K562 (cell line): ENCODE measurements at regions not wholly inside any gene's neighbourhood (a gene's known extent, or its start where the extent isn't known, plus 50 kb on each side); places are given as distances from the start of the nearest gene placed in this dataset.

Source experiments
- ATAC-seq: fragments of 200-7000 bp; cut with Tn5 transposase; 3 replicates; pipeline ENCODE4 v1.9.1; 2020; ENCODE audit warnings: moderate library complexity
- BruUV-seq: library from RNA; stranded (reverse); fragments of 400-500 nt; replicated peaks from 2 replicates; lab custom pipeline; 2021; lab: Mats Ljungman, UMichigan
- CTCF ChIA-PET: fragments of 300-600 bp; formaldehyde crosslinking; extraction: SDS; loops from one replicate; lab custom pipeline; 2021; ENCODE audit warnings: low intra/inter-chr PET ratio; lab: Yijun Ruan, JAX
- POLR2A ChIA-PET: fragments of 300-600, 350-650 bp; sonication (Branson Sonifier 250); formaldehyde crosslinking; extraction: SDS; loops from one replicate; lab custom pipeline; 2021; ENCODE audit warnings: antibody characterized with exemption, inconsistent platforms; lab: Yijun Ruan, JAX
- DNase-seq, 4 experiments: peaks; one replicate each; pipeline versions ENCODE4 v3.0.0 to v3.0.0-alpha.2; 2011 to 2018; ENCODE audit warnings: low spot score in 3 of 4, mixed read lengths in 3 of 4; ENCODE audit errors: extremely low read depth in 1 of 4
- FAIRE-seq: peaks from 2 replicates; lab custom pipeline; 2011; peaks lifted over from hg19 to GRCh38; lab: Jason Lieb, UNC
- H2AFZ ChIP-seq: 2 replicates; pipeline ENCODE4 v1.6.0; 2011; ENCODE audit warnings: low read depth, low read length, control low read depth, inconsistent platforms
- H3K27ac ChIP-seq: fragments of 200-600 bp; 3 replicates; pipeline ENCODE4 v1.8.0; 2011; ENCODE audit warnings: low read depth, mild to moderate bottlenecking, control low read depth, inconsistent platforms, low read length, moderate library complexity, mixed read lengths; ENCODE audit errors: extremely low read depth
- H3K27me3 ChIP-seq, 2 experiments: fragments of 300-600 bp in 1 of 2; 2 replicates in 1 of 2; 3 replicates in 1 of 2; pipeline versions ENCODE4 v1.6.0 to v1.8.0; 2011; ENCODE audit warnings: inconsistent platforms in 2 of 2, low read length in 2 of 2, mild to moderate bottlenecking in 1 of 2, mixed read lengths in 1 of 2, moderate library complexity in 1 of 2; ENCODE audit not compliant: control insufficient read depth in 2 of 2, insufficient read depth in 2 of 2
- H3K36me3 ChIP-seq: fragments of 300-600 bp; 3 replicates; pipeline ENCODE4 v1.8.0; 2011; ENCODE audit warnings: mild to moderate bottlenecking, low read length, inconsistent platforms; ENCODE audit not compliant: control insufficient read depth, insufficient read depth
- H3K4me1 ChIP-seq, 2 experiments: fragments of 200-600 bp in 1 of 2; replicated peaks in 1 of 2; 2 replicates in 1 of 2; 3 replicates in 1 of 2; pipeline versions ENCODE4 v1.5.1 to v1.8.0; 2011; ENCODE audit warnings: inconsistent platforms in 2 of 2, low read length in 2 of 2, mild to moderate bottlenecking in 1 of 2, mixed read lengths in 1 of 2, moderate library complexity in 1 of 2; ENCODE audit not compliant: control insufficient read depth in 2 of 2, insufficient read depth in 2 of 2
- H3K4me2 ChIP-seq: 2 replicates; pipeline ENCODE4 v1.6.1; 2011; ENCODE audit warnings: low read length, control low read depth, inconsistent platforms, mixed read lengths; ENCODE audit not compliant: insufficient read depth
- H3K4me3 ChIP-seq: fragments of 200-600 bp; sonication (generic), shearing (Covaris generic); 2 replicates; pipeline ENCODE4 v1.5.1; 2016; ENCODE audit warnings: control low read depth, inconsistent platforms
- H3K79me2 ChIP-seq: fragments of 200-600 bp; 3 replicates; pipeline ENCODE4 v1.8.0; 2011; ENCODE audit warnings: low read length, inconsistent platforms; ENCODE audit not compliant: control insufficient read depth, insufficient read depth
- H3K9ac ChIP-seq, 2 experiments: 2 replicates each; pipeline versions ENCODE4 v1.6.0 to v1.6.1; 2011; ENCODE audit warnings: low read depth in 2 of 2, low read length in 2 of 2, control low read depth in 1 of 2, inconsistent platforms in 1 of 2, mild to moderate bottlenecking in 1 of 2, mixed read lengths in 1 of 2; ENCODE audit not compliant: insufficient read depth in 1 of 2
- H3K9me1 ChIP-seq: one replicate; pipeline ENCODE4 v1.6.0; 2011; ENCODE audit warnings: inconsistent platforms, mild to moderate bottlenecking, low read length, moderate library complexity; ENCODE audit not compliant: control insufficient read depth, insufficient read depth
- H3K9me3 ChIP-seq: replicated peaks from 2 replicates; pipeline ENCODE4 v1.5.1; 2011; ENCODE audit warnings: low read depth, low read length, inconsistent platforms; ENCODE audit not compliant: control insufficient read depth, insufficient read depth
- H4K20me1 ChIP-seq: replicated peaks from 2 replicates; pipeline ENCODE4 v1.6.1; 2011; ENCODE audit warnings: low read length, inconsistent platforms, mixed read lengths; ENCODE audit not compliant: control insufficient read depth, insufficient read depth
- C11orf30 ChIP-seq: fragments of 450-650 bp; IDR thresholded peaks from 2 replicates; pipeline ENCODE4 v1.6.1; 2016; ENCODE audit warnings: low read depth, mild to moderate bottlenecking
- CCAR2 ChIP-seq: fragments of 200-400 bp; formaldehyde crosslinking; IDR thresholded peaks from 2 replicates; pipeline ENCODE4 v1.6.1; 2017; ENCODE audit warnings: mild to moderate bottlenecking, low read depth, low read length
- MAFG ChIP-seq: fragments of 450-650 bp; conservative IDR thresholded peaks from 2 replicates; pipeline ENCODE4 v1.6.1; 2016; ENCODE audit warnings: missing genetic modification characterization, missing compliant biosample characterization
- PHF8 ChIP-seq: fragments of 200-600 bp; sonication (generic); IDR thresholded peaks from 2 replicates; pipeline ENCODE4 v1.6.1; 2012; ENCODE audit warnings: mixed run types, mild to moderate bottlenecking, inconsistent platforms, low read length, moderate library complexity, borderline replicate concordance
- SP1 ChIP-seq: sonication (generic); formaldehyde crosslinking; IDR thresholded peaks from 2 replicates; pipeline ENCODE4 v1.8.1; 2022; ENCODE audit warnings: mild to moderate bottlenecking, missing genetic modification reagents
- ZBTB7A ChIP-seq: IDR thresholded peaks from 2 replicates; pipeline ENCODE4 v1.6.1; 2011; ENCODE audit warnings: low read depth, mild to moderate bottlenecking, low read length, moderate library complexity, borderline replicate concordance; ENCODE audit not compliant: control insufficient read depth
- ZNF212 ChIP-seq: fragments of 450-650 bp; formaldehyde crosslinking; IDR thresholded peaks from 2 replicates; pipeline ENCODE4 v1.4.0; 2020; ENCODE audit warnings: mild to moderate bottlenecking
- ZNF24 ChIP-seq: fragments of 450-650 bp; IDR thresholded peaks from 2 replicates; pipeline ENCODE4 v1.6.1; 2016
- ZNF316 ChIP-seq: fragments of 450-650 bp; IDR thresholded peaks from 2 replicates; pipeline ENCODE4 v1.6.1; 2016
- ZNF408 ChIP-seq: fragments of 250-450 bp; sonication (Bioruptor Pico); IDR thresholded peaks from 2 replicates; pipeline ENCODE4 v1.4.0; 2020; ENCODE audit warnings: low read depth, mild to moderate bottlenecking, moderate library complexity
- ZNF41 ChIP-seq: fragments of 250-450 bp; sonication (Bioruptor Pico); conservative IDR thresholded peaks from 2 replicates; pipeline ENCODE4 v1.4.0; 2020; ENCODE audit warnings: mild to moderate bottlenecking
- ZNF668 ChIP-seq: fragments of 250-450 bp; sonication (Bioruptor Pico); IDR thresholded peaks from 2 replicates; pipeline ENCODE4 v1.8.0; 2022; ENCODE audit warnings: mild to moderate bottlenecking, inconsistent platforms
- ZSCAN32 ChIP-seq: fragments of 450-650 bp; formaldehyde crosslinking; IDR thresholded peaks from 2 replicates; pipeline ENCODE4 v1.4.0; 2020; ENCODE audit warnings: mild to moderate bottlenecking, moderate library complexity
- WGBS: fragments of 100-300 bp; shearing (Covaris generic); methylation state at CpG from one replicate; pipeline ENCODE4 v1.1.6; 2016; ENCODE audit warnings: low coverage, mixed read lengths; ENCODE audit not compliant: insufficient coverage; ENCODE audit errors: missing lambda C conversion rate; 5-methylcytosine and 5-hydroxymethylcytosine counted together
- in situ Hi-C: fragments of 300-500 bp; cut with MboI; formaldehyde crosslinking; loops from 4 replicates; pipeline ENCODE4 v1.15.0; 2018; ENCODE audit warnings: inconsistent platforms, mixed read lengths
- intact Hi-C: fragments of 100-400 bp; cut with micrococcal nuclease; formaldehyde crosslinking; loops from 2 replicates; pipeline ENCODE4 v1.14.2; 2022
- TF ChIP-seq, protein P1 (sequence below): fragments of 450-650 bp; IDR thresholded peaks from 2 replicates; pipeline ENCODE4 v1.6.1; 2016; ENCODE audit warnings: borderline replicate concordance

DNA sequence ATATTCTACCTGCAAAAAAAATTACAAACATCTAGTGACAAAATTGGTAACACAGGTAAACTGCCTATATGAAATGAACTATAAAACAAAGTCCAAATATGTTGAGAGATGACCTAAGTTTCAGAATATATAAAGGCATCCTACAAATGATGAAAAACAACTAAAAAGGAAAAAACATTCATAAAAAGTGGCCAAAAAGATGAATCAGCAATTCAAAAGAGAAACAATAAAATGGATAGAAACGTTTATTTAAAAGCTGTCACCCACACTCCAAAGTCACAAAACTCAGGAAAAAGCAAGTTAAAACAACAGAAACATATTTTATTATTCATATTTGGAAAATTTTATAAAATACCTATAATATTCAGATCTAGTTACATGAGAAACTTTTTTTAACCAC, 106.5 kb upstream of the DCN start:
- BruUV-seq = no TSS peak
- H3K36me3 ChIP-seq = no peaks in the 10 kb centered on the region; the same call in 2 of the 3 replicates
- no peaks in the 10 kb centered on the region for H3K27me3 ChIP-seq
- POLR2A ChIA-PET = no interaction called here
- H3K4me1 ChIP-seq = no peaks in the 10 kb centered on the region
- H2AFZ ChIP-seq = no peak overlapping the region
- H3K4me3 ChIP-seq = no peak overlapping the region
- ATAC-seq = no peak
- H3K4me2 ChIP-seq = no peak overlapping the region
- CTCF ChIA-PET = no interaction called here
- no peak overlapping the region for H3K9ac ChIP-seq
- no peak for FAIRE-seq
- in situ Hi-C loops (no loop called here), intact Hi-C loops (no loop called here)
- H3K9me3 ChIP-seq = no peaks in the 10 kb centered on the region
- WGBS = 4% methylated on average over 1 of the region's 1 CpG
- no peak overlapping the region for H3K27ac ChIP-seq
- H3K9me1 ChIP-seq = no peaks in the 10 kb centered on the region
- H4K20me1 ChIP-seq = no peaks in the 10 kb centered on the region
- no peak for DNase-seq
- TF ChIP-seq PHF8 (no peak), ZBTB7A (no peak), ZSCAN32 (CRISPR knock-in tag) (no peak), ZNF316 (peak; percentile 85), ZNF212 (CRISPR knock-in tag) (no peak), CCAR2 (no peak), ZNF668 (CRISPR knock-in tag) (no peak), ZNF408 (CRISPR knock-in tag) (no peak), SP1 (CRISPR knock-in tag) (no peak), MAFG (tag) (peak; percentile 38; the same call in 1 of the 2 replicates), C11orf30 (peak; percentile 70), ZNF24 (no peak), ZNF41 (no peak)
- TF ChIP-seq, protein P1, sequence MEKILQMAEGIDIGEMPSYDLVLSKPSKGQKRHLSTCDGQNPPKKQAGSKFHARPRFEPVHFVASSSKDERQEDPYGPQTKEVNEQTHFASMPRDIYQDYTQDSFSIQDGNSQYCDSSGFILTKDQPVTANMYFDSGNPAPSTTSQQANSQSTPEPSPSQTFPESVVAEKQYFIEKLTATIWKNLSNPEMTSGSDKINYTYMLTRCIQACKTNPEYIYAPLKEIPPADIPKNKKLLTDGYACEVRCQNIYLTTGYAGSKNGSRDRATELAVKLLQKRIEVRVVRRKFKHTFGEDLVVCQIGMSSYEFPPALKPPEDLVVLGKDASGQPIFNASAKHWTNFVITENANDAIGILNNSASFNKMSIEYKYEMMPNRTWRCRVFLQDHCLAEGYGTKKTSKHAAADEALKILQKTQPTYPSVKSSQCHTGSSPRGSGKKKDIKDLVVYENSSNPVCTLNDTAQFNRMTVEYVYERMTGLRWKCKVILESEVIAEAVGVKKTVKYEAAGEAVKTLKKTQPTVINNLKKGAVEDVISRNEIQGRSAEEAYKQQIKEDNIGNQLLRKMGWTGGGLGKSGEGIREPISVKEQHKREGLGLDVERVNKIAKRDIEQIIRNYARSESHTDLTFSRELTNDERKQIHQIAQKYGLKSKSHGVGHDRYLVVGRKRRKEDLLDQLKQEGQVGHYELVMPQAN = no peak
- no peaks in the 10 kb centered on the region for H3K79me2 ChIP-seq
